Body of pancreas (tissue), 4 donors: ENCODE measurements at regions not wholly inside any gene's neighbourhood (a gene's known extent, or its start where the extent isn't known, plus 50 kb on each side); places are given as distances from the start of the nearest gene placed in this dataset.

Experiments
- CTCF ChIP-seq, 7 experiments: fragments of 450-650 bp in 4 of 7; fragments of 200-600 bp in 3 of 7; sonication (generic) in 3 of 7; IDR thresholded peaks; one replicate each; pipeline ENCODE4 v1.5.1; 2016 to 2019; ENCODE audit warnings: antibody characterized with exemption in 7 of 7
- POLR2A ChIP-seq, 3 donors: fragments of 450-650 bp; IDR thresholded peaks; one replicate each; pipeline ENCODE4 v1.6.1; 2016; ENCODE audit warnings: antibody characterized with exemption in 3 of 3, mild to moderate bottlenecking in 2 of 3

- TF ChIP-seq POLR2A (IDR thresholded peaks at IDR 0.05) (no peak), CTCF (IDR thresholded peaks at IDR 0.05) (no peak)
Observed at GRCh38 chr9:115766370-115766955, 387.1 kb upstream of the PAPPA start.
